A549 (cell line): ENCODE measurements at regions not wholly inside any gene's neighbourhood (a gene's known extent, or its start where the extent isn't known, plus 50 kb on each side); places are given as distances from the start of the nearest gene placed in this dataset.

ENCODE experiments used
- ELK1 ChIP-seq: fragments of 150-350 bp; IDR thresholded peaks from 2 replicates; pipeline ENCODE4 v1.6.1; 2014; ENCODE audit warnings: low read depth, mild to moderate bottlenecking, low read length
- HOXA7 ChIP-seq: fragments of 250-450 bp; sonication (Bioruptor Pico); IDR thresholded peaks from 2 replicates; pipeline ENCODE4 v1.5.0; 2020; ENCODE audit warnings: mild to moderate bottlenecking, moderate library complexity

- no peak for TF ChIP-seq HOXA7 (CRISPR knock-in tag)
- TF ChIP-seq ELK1: no peak
These were observed 391.3 kb downstream of the TDRD3 start for GRCh38 chr13:60788156-60788829.
